Panc1 (cell line): ENCODE measurements at regions not wholly inside any gene's neighbourhood (a gene's known extent, or its start where the extent isn't known, plus 50 kb on each side); places are given as distances from the start of the nearest gene placed in this dataset.

Experiments used
- ATAC-seq: fragments of 200-7000 bp; cut with Tn5 transposase; 2 replicates; pipeline ENCODE4 v1.9.1; 2020; ENCODE audit warnings: mild to moderate bottlenecking, moderate library complexity
- BruUV-seq: library from RNA; stranded (reverse); fragments of 400-500 nt; replicated peaks from 2 replicates; lab custom pipeline; 2021; lab: Mats Ljungman, UMichigan
- CTCF ChIA-PET: fragments of 300-600 bp; sonication (Branson Sonifier 250); formaldehyde crosslinking; loops from one replicate; lab custom pipeline; 2022; ENCODE audit warnings: antibody characterized with exemption; lab: Charles Lee
- POLR2A ChIA-PET: fragments of 300-600 bp; sonication (Branson Sonifier 250); formaldehyde crosslinking; loops from one replicate; lab custom pipeline; 2022; ENCODE audit warnings: antibody characterized with exemption; lab: Charles Lee
- DNase-seq: peaks from one replicate; pipeline ENCODE4 v3.0.0-alpha.2; 2010; ENCODE audit warnings: low read depth, low spot score
- H3K27ac ChIP-seq: 2 replicates; pipeline ENCODE4 v1.5.1; 2011; ENCODE audit warnings: mild to moderate bottlenecking, low read length, inconsistent platforms
- H3K27me3 ChIP-seq: fragments of 200-500 bp; sonication (Bioruptor generic); 2 replicates; pipeline ENCODE4 v1.6.0; 2014; ENCODE audit warnings: low read length, inconsistent platforms; ENCODE audit not compliant: control insufficient read depth, insufficient read depth
- H3K36me3 ChIP-seq: fragments of 200-500 bp; sonication (Bioruptor generic); 2 replicates; pipeline ENCODE4 v1.5.1; 2014; ENCODE audit warnings: inconsistent platforms, mild to moderate bottlenecking, low read length, moderate library complexity; ENCODE audit not compliant: control insufficient read depth, insufficient read depth
- H3K4me1 ChIP-seq: 2 replicates; pipeline ENCODE4 v1.5.1; 2011; ENCODE audit warnings: inconsistent platforms, mild to moderate bottlenecking, low read length, moderate library complexity; ENCODE audit not compliant: control insufficient read depth, insufficient read depth
- H3K4me3 ChIP-seq, 2 experiments: 2 replicates each; pipeline ENCODE4 v1.5.1; 2011 to 2012; ENCODE audit warnings: low read depth in 2 of 2, low read length in 2 of 2, mild to moderate bottlenecking in 2 of 2, inconsistent platforms in 1 of 2, moderate library complexity in 1 of 2
- H3K9me3 ChIP-seq: fragments of 200-500 bp; sonication (Bioruptor generic); 2 replicates; pipeline ENCODE4 v1.5.1; 2014; ENCODE audit warnings: low read depth, mild to moderate bottlenecking, inconsistent platforms, low read length, moderate library complexity; ENCODE audit not compliant: control insufficient read depth, insufficient read depth
- CTCF ChIP-seq: fragments of 450-650 bp; IDR thresholded peaks from 2 replicates; pipeline ENCODE4 v1.5.1; 2017; ENCODE audit warnings: mild to moderate bottlenecking
- POLR2AphosphoS5 ChIP-seq: IDR thresholded peaks from 2 replicates; pipeline ENCODE4 v1.6.1; 2012; ENCODE audit warnings: mild to moderate bottlenecking, low read depth, low read length, moderate library complexity
- REST ChIP-seq, 2 experiments: IDR thresholded peaks; 2 replicates each; pipeline ENCODE4 v1.6.1; 2011 to 2012; ENCODE audit warnings: low read depth in 2 of 2, control low read depth in 1 of 2, low read length in 1 of 2, mild to moderate bottlenecking in 1 of 2, moderate library complexity in 1 of 2; ENCODE audit not compliant: insufficient read depth in 1 of 2
- SIN3A ChIP-seq: IDR thresholded peaks from 2 replicates; pipeline ENCODE4 v1.6.1; 2012; ENCODE audit warnings: low read depth, mild to moderate bottlenecking, low read length, moderate library complexity, borderline replicate concordance; ENCODE audit not compliant: insufficient read depth
- TCF7L2 ChIP-seq: IDR thresholded peaks from 2 replicates; pipeline ENCODE4 v1.6.1; 2011; ENCODE audit warnings: mild to moderate bottlenecking, low read depth, low read length, inconsistent platforms
- in situ Hi-C: cut with HindIII; loops from 2 replicates; pipeline ENCODE4 v1.10.0; 2016; ENCODE audit warnings: low sequenced_read_pairs, low pct_unique_long_range_greater_than_20kb
- intact Hi-C: fragments of 100-400 bp; cut with micrococcal nuclease; formaldehyde crosslinking; loops from one replicate; pipeline ENCODE4 v1.10.0; 2022; ENCODE audit not compliant: unreplicated experiment

- Histone ChIP-seq H3K9me3 (no peaks in the 10 kb centered on the region), H3K27ac (no peak overlapping the region), H3K4me1 (peaks cover 11% of the 10 kb centered on the region), H3K36me3 (no peaks in the 10 kb centered on the region), H3K27me3 (no peaks in the 10 kb centered on the region), H3K4me3 (no peak overlapping the region)
- DNase-seq, result no peak
- in situ Hi-C loops, result no loop called here
- no peak for ATAC-seq
- ChIA-PET POLR2A (interaction anchor here (0.8 kb wide), 1 partner anchor 269 kb away, joined by 5 read pairs; no protein-coding TSS in a partner anchor), CTCF (no interaction called here)
- intact Hi-C loops, result no loop called here
- no TSS peak for BruUV-seq
- TF ChIP-seq POLR2AphosphoS5 (no peak), REST (IDR thresholded peaks at IDR 0.05; ENCODE audit: insufficient read depth in 1 of 2, low read depth in 2 of 2, low read length in 1 of 2) (no peak), TCF7L2 (no peak), CTCF (no peak), SIN3A (no peak)
Measured at GRCh38 chr9:129559506-129559881, 61.4 kb downstream of the C9orf50 start.

- H3K27ac ChIP-seq, result no peak overlapping the region
- ChIA-PET POLR2A (interaction anchor here (0.8 kb wide), 1 partner anchor 269 kb away, joined by 5 read pairs; no protein-coding TSS in a partner anchor), CTCF (no interaction called here)
- ATAC-seq, result no peak
- no peaks in the 10 kb centered on the region for H3K36me3 ChIP-seq
- no peak overlapping the region for H3K4me3 ChIP-seq
- peaks cover 11% of the 10 kb centered on the region for H3K4me1 ChIP-seq
- no TSS peak for BruUV-seq
- no peaks in the 10 kb centered on the region for H3K9me3 ChIP-seq
- no peak for DNase-seq
- no peaks in the 10 kb centered on the region for H3K27me3 ChIP-seq
- in situ Hi-C loops (no loop called here), intact Hi-C loops (no loop called here)
- no peak for TF ChIP-seq REST (IDR thresholded peaks at IDR 0.05; ENCODE audit: insufficient read depth in 1 of 2, low read depth in 2 of 2, low read length in 1 of 2)
- no peak for TF ChIP-seq TCF7L2
- TF ChIP-seq POLR2AphosphoS5, result no peak
- TF ChIP-seq SIN3A, result no peak
- no peak for TF ChIP-seq CTCF
Measured at GRCh38 chr9:129558551-129559505, 62.1 kb downstream of the C9orf50 start.
